ENCODE measurements at regions not wholly inside any gene's neighbourhood (a gene's known extent, or its start where the extent isn't known, plus 50 kb on each side); places are given as distances from the start of the nearest gene placed in this dataset.
A peak's percentile ranks its signal among the peaks of the same experiment; 100 is the strongest.

- Histone ChIP-seq H3K79me2 (ENCODE audit: control insufficient read depth, insufficient read depth, low read length) (no peaks in the 10 kb centered on the region), H3K9ac (replicated peaks; ENCODE audit: extremely low read depth, insufficient read depth, low read length) (no peak overlapping the region), H2AFZ (ENCODE audit: low read depth, low read length) (no peak overlapping the region), H3K9me3 (replicated peaks; ENCODE audit: control insufficient read depth, insufficient read depth, low read length) (no peaks in the 10 kb centered on the region), H3K27me3 (ENCODE audit: control insufficient read depth in 2 of 2, insufficient read depth in 2 of 2, low read length in 2 of 2) (no peaks in the 10 kb centered on the region), H3K4me3 (replicated peaks in 1 of 3; ENCODE audit: insufficient read depth in 1 of 3, low read depth in 1 of 3, low read length in 3 of 3) (no peak overlapping the region), H3K9me1 (replicated peaks; ENCODE audit: control insufficient read depth, extremely low read depth, insufficient read depth, low read length) (no peaks in the 10 kb centered on the region), H3K4me2 (ENCODE audit: insufficient read depth, low read length) (no peak overlapping the region), H3K36me3 (ENCODE audit: control insufficient read depth in 2 of 2, extremely low read depth in 1 of 2, insufficient read depth in 2 of 2, low read length in 2 of 2) (no peaks in the 10 kb centered on the region), H3K27ac (ENCODE audit: insufficient read depth, low read depth, low read length) (no peak overlapping the region), H4K20me1 (replicated peaks; ENCODE audit: control insufficient read depth, extremely low read depth, insufficient read depth, low read length) (no peaks in the 10 kb centered on the region), H3K4me1 (ENCODE audit: control insufficient read depth, extremely low read depth, insufficient read depth, low read length) (peaks cover 6% of the 10 kb centered on the region)
- no TSS peak for BruUV-seq (replicated peaks)
- TF ChIP-seq FOS (IDR thresholded peaks at IDR 0.05; ENCODE audit: borderline replicate concordance, insufficient read depth, low read length) (no peak), CTCF (IDR thresholded peaks at IDR 0.05; ENCODE audit: extremely low read depth in 1 of 2, insufficient read depth in 1 of 2, low read depth in 1 of 2, low read length in 2 of 2) (no peak), GATA2 (IDR thresholded peaks at IDR 0.05; ENCODE audit: insufficient read depth, insufficient read length, low read depth, low read length) (no peak), EZH2 (IDR thresholded peaks at IDR 0.05; ENCODE audit: borderline replicate concordance, low read depth, low read length, severe bottlenecking) (no peak), JUN (IDR thresholded peaks at IDR 0.05; ENCODE audit: borderline replicate concordance, insufficient read depth, insufficient read length, low read depth) (no peak), POLR2A (IDR thresholded peaks at IDR 0.05; ENCODE audit: low read depth, low read length) (no peak), MYC (IDR thresholded peaks at IDR 0.05; ENCODE audit: low read depth, low read length) (no peak)
- dilution Hi-C loops (cut with MboI; ENCODE audit: extremely low pct_ligation_motif_present, low sequenced_read_pairs) = no loop called here
- CTCF ChIA-PET = interaction anchor here (1.2 kb wide), 1 partner anchor 37 kb away, joined by 3 read pairs; no protein-coding TSS in a partner anchor
- DNase-seq (ENCODE audit: low read depth, low spot score) (peak; percentile 4), FAIRE-seq (no peak)
- POLR2A ChIA-PET = no interaction called here
- intact Hi-C loops (cut with micrococcal nuclease) = no loop called here
These were observed 394.7 kb downstream of the TFEC start for GRCh38 chr7:115635876-115636275.

All from endothelial cell of umbilical vein (primary cell).